22Rv1 (cell line): ENCODE measurements at regions not wholly inside any gene's neighbourhood (a gene's known extent, or its start where the extent isn't known, plus 50 kb on each side); places are given as distances from the start of the nearest gene placed in this dataset.

Experiments used
- H3K27ac ChIP-seq: fragments of 450-650 bp; 2 replicates; pipeline ENCODE4 v1.5.1; 2017
- ZFX ChIP-seq: fragments of 450-650 bp; IDR thresholded peaks from 2 replicates; pipeline ENCODE4 v1.6.1; 2017; ENCODE audit warnings: antibody characterized with exemption, borderline replicate concordance
- TF ChIP-seq, protein P1 (sequence below): fragments of 450-650 bp; IDR thresholded peaks from 2 replicates; pipeline ENCODE4 v1.5.1; 2017; ENCODE audit warnings: mild to moderate bottlenecking

DNA sequence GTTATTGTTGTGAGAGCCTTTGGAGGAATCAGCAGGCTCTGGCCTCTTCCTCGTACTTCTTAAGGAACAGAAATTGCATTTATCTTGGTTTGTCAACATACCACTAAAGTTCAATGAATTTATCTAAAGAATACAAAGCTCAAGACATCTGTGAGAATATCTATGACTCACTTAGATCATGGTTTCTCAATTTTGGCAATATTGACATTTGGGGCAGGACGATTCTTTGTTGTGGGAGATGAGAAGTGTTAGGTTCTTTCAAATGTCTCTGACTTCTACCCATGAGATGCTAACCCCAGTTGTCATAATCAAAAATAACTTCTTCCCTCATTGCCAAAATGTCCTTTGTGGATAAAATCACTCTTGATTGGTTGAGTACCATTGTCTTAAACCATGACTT is 1190.3 kb downstream of the GALC start:
- no peak overlapping the region for H3K27ac ChIP-seq
- TF ChIP-seq ZFX = no peak
- TF ChIP-seq, protein P1, sequence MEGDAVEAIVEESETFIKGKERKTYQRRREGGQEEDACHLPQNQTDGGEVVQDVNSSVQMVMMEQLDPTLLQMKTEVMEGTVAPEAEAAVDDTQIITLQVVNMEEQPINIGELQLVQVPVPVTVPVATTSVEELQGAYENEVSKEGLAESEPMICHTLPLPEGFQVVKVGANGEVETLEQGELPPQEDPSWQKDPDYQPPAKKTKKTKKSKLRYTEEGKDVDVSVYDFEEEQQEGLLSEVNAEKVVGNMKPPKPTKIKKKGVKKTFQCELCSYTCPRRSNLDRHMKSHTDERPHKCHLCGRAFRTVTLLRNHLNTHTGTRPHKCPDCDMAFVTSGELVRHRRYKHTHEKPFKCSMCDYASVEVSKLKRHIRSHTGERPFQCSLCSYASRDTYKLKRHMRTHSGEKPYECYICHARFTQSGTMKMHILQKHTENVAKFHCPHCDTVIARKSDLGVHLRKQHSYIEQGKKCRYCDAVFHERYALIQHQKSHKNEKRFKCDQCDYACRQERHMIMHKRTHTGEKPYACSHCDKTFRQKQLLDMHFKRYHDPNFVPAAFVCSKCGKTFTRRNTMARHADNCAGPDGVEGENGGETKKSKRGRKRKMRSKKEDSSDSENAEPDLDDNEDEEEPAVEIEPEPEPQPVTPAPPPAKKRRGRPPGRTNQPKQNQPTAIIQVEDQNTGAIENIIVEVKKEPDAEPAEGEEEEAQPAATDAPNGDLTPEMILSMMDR = no peak

DNA sequence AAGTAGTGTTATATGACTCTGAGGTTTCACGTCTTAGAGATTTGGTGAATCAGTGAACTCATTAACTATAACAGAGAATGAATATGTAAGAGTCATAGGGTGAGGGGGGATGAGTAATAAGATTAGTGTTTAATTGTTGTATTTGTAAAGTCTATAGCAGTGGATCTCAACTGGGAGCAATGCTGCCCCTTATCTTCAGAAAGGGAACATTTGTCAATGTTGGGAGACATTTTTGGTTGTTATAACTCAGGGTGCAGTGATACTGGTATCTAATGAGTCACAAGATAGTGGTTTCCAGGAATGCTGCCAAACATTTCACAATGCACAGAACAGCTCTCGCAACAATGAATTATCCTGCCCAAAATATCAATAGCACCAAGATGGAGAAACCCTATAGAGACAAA is 1193.7 kb downstream of the GALC start:
- H3K27ac ChIP-seq = no peak overlapping the region

DNA sequence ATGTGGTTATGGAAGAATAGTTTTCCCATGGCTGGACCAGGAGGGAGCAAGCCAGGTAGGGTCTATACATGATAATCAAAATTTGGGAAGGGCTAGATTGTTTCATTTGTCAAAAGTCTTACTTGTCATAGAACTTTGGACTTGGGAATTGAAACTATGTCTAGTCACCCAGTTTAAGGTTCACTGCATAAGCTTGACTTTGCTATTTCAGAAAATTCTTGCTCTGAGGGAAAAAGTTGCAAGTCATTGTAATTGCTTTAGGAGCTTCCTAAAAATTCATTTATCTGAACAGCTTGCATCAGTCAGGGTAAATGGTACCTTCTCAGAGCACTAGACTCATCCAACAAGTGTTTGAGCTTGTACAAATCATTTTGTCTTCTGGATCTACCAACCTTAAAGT is 1194.7 kb downstream of the GALC start:
- H3K27ac ChIP-seq = no peak overlapping the region
- TF ChIP-seq ZFX = no peak
- TF ChIP-seq, protein P1 = no peak

More for the DNA sequence above, 1193.7 kb downstream of the GALC start:
- TF ChIP-seq, protein P1 = no peak
- TF ChIP-seq ZFX = no peak

DNA sequence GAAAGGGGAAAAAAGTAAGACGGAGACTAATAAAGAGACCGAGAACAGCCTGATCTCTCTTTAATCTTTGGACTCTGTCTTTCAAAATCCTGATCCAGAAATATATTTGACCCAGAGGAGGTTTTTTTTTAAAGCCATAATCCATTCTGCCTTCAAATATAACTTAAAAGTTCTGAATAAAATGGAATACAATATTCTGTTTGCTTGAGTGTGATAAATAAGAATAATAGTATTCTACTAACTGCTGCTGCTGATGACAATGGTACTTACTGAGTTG is 1196.0 kb downstream of the GALC start:
- TF ChIP-seq ZFX = no peak
- TF ChIP-seq, protein P1 = no peak

DNA sequence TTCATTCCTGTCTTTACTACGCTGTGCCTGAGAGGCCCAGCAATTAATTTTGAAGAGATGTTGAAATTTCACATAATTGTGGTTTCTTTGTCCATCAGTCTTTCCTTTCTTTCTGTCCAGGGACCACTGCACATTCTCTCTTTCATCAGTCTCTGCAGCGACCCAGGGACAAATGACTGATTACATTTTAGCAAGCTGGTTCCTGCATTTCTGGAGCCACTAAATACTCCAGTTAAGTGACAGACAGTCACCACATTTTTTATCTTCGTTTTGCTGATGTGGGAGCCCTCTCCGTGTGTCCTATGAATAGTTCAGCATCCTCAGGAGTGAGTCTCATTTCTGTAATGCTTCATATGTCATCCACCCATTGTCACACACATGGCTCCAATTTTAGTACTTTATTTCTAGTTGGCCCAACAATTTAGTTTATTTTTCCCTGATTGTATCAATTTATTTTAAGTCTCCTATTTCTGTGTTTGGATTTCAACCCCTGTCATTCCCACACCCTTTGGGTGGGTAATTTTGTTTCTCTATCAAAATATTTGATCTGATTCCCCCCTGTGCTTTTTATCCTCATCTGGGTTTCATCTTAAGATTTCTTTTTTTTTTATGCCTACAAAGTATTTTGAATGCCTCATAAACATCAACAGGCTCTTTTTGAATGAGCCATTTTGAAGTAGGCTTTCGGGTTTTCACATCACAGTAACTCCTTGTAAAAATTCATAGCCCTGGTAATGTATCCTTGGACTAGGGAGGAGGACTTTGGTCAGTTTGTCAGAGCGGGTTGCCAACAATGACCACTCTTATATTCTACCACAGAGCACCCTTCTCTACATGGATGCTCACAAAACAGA is 1196.5 kb downstream of the GALC start:
- TF ChIP-seq ZFX = no peak
- TF ChIP-seq, protein P1 = no peak
- H3K27ac ChIP-seq = no peak overlapping the region

More for the DNA sequence above, 1196.0 kb downstream of the GALC start:
- H3K27ac ChIP-seq = no peak overlapping the region

DNA sequence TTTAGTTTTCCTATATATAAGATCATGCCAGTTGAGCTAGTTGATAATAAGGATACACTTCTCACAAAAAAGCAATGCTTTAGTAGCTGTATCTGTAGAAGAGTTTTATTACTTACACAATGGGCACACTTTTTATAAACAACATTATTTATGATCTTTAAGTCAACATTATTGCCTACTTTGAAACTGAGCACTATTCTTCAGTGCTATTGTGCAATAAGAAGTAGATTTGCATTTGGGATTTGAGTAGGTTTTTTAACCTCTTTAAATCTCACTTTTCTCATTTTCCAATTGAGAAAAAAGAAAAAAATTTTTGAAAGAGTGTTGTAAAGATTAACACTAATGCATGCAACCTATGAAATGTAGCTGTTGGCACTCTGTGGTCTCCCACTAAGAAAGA is 1198.3 kb downstream of the GALC start:
- TF ChIP-seq, protein P1 = no peak
- no peak for TF ChIP-seq ZFX
- no peak overlapping the region for H3K27ac ChIP-seq
